DND-41 (cell line): ENCODE measurements at regions not wholly inside any gene's neighbourhood (a gene's known extent, or its start where the extent isn't known, plus 50 kb on each side); places are given as distances from the start of the nearest gene placed in this dataset.

Experiments
- ATAC-seq: fragments of 200-7000 bp; cut with Tn5 transposase; 3 replicates; pipeline ENCODE4 v1.9.1; 2021; ENCODE audit warnings: low read depth; ENCODE audit not compliant: insufficient read depth
- DNase-seq: peaks from one replicate; pipeline ENCODE4 v3.0.0-alpha.2; 2020
- H2AFZ ChIP-seq: 2 replicates; pipeline ENCODE4 v1.6.0; 2012; ENCODE audit warnings: low read depth, low read length
- H3K27ac ChIP-seq: 2 replicates; pipeline ENCODE4 v1.5.1; 2012; ENCODE audit warnings: low read length, inconsistent platforms
- H3K27me3 ChIP-seq: fragments of 200-600 bp; sonication (generic); 2 replicates; pipeline ENCODE4 v1.6.0; 2012; ENCODE audit warnings: low read length, mild to moderate bottlenecking, inconsistent platforms; ENCODE audit not compliant: insufficient read depth, poor library complexity
- H3K36me3 ChIP-seq: 2 replicates; pipeline ENCODE4 v1.5.1; 2012; ENCODE audit warnings: low read length, inconsistent platforms; ENCODE audit not compliant: insufficient read depth
- H3K4me1 ChIP-seq: 2 replicates; pipeline ENCODE4 v1.5.1; 2012; ENCODE audit warnings: mild to moderate bottlenecking, low read length; ENCODE audit not compliant: insufficient read depth
- H3K4me2 ChIP-seq: 2 replicates; pipeline ENCODE4 v1.6.0; 2012; ENCODE audit warnings: mild to moderate bottlenecking, moderate library complexity, low read length, inconsistent platforms; ENCODE audit not compliant: insufficient read depth
- H3K4me3 ChIP-seq, 2 experiments: fragments of 200-600 bp in 1 of 2; shearing (Covaris generic) in 1 of 2; 2 replicates each; pipeline ENCODE4 v1.5.1; 2012 to 2016; ENCODE audit warnings: inconsistent platforms in 2 of 2, low read length in 2 of 2, mild to moderate bottlenecking in 2 of 2, low read depth in 1 of 2, moderate library complexity in 1 of 2
- H3K79me2 ChIP-seq: 2 replicates; pipeline ENCODE4 v1.6.0; 2012; ENCODE audit warnings: low read length, inconsistent platforms; ENCODE audit not compliant: insufficient read depth
- H3K9ac ChIP-seq: 2 replicates; pipeline ENCODE4 v1.6.0; 2012; ENCODE audit warnings: low read depth, mild to moderate bottlenecking, inconsistent platforms, low read length, moderate library complexity
- H3K9me3 ChIP-seq: 2 replicates; pipeline ENCODE4 v1.5.1; 2012; ENCODE audit warnings: low read length, moderate library complexity, mild to moderate bottlenecking, inconsistent platforms; ENCODE audit not compliant: insufficient read depth, severe bottlenecking
- H4K20me1 ChIP-seq: 2 replicates; pipeline ENCODE4 v1.6.0; 2012; ENCODE audit warnings: low read length; ENCODE audit not compliant: insufficient read depth
- EZH2 ChIP-seq: IDR thresholded peaks from 3 replicates; pipeline ENCODE4 v1.6.1; 2012; ENCODE audit warnings: borderline replicate concordance, low read depth, mild to moderate bottlenecking, moderate library complexity, low read length, inconsistent platforms; ENCODE audit not compliant: severe bottlenecking
- TF ChIP-seq, protein P1 (sequence below): IDR thresholded peaks from 2 replicates; pipeline ENCODE4 v1.5.1; 2012; ENCODE audit warnings: borderline replicate concordance, low read length, moderate library complexity, mild to moderate bottlenecking; ENCODE audit not compliant: poor library complexity, severe bottlenecking; ENCODE audit errors: extremely low read depth

DNA sequence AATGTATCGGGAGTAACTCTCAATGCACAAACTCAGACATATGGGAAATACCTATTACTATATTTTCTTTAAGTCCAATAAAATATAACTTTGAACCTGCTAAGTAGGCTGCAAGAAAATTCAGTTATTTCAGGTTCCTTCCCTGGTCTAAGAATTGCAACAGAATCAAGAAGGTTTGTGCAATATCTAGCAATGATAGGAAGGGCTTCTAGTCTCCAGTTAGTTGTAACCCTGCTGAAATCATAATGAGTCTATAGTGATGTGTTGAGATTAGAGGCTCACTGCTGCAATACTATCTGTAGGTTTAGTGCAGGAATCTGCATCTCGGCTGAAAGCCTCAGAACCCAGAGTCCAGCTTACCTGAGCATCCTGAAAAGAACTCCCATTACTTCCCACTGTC is 110.5 kb downstream of the PMP22 start:
- no peak for ATAC-seq

DNA sequence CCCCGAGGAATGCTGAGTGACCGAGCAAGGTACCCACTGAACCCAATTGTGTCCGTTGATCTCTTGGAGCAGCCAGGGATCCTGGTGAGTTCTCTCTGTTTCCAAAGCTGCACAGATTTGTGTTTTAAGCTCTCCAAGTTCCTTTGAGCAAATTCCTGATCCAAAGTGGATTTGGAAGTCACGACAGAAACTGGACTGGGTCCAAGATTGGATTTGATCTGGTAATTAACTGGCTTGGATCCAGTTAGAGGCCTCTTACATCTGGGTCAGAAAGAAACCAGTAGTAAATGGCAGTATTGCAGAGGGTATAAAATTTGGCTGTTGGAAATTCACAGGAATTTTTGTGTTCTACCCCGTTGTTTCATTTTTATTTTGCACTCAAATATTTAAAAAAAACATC is 119.5 kb downstream of the PMP22 start:
- Histone ChIP-seq H3K36me3 (no peaks in the 10 kb centered on the region), H3K27ac (no peak overlapping the region), H3K4me3 (no peak overlapping the region), H3K9me3 (no peaks in the 10 kb centered on the region), H3K4me1 (no peaks in the 10 kb centered on the region), H3K79me2 (no peaks in the 10 kb centered on the region), H3K9ac (no peak overlapping the region), H2AFZ (no peak overlapping the region), H3K27me3 (no peaks in the 10 kb centered on the region), H3K4me2 (no peak overlapping the region), H4K20me1 (no peaks in the 10 kb centered on the region)
- no peak for ATAC-seq
- no peak for DNase-seq
- no peak for TF ChIP-seq EZH2
- TF ChIP-seq, protein P1, sequence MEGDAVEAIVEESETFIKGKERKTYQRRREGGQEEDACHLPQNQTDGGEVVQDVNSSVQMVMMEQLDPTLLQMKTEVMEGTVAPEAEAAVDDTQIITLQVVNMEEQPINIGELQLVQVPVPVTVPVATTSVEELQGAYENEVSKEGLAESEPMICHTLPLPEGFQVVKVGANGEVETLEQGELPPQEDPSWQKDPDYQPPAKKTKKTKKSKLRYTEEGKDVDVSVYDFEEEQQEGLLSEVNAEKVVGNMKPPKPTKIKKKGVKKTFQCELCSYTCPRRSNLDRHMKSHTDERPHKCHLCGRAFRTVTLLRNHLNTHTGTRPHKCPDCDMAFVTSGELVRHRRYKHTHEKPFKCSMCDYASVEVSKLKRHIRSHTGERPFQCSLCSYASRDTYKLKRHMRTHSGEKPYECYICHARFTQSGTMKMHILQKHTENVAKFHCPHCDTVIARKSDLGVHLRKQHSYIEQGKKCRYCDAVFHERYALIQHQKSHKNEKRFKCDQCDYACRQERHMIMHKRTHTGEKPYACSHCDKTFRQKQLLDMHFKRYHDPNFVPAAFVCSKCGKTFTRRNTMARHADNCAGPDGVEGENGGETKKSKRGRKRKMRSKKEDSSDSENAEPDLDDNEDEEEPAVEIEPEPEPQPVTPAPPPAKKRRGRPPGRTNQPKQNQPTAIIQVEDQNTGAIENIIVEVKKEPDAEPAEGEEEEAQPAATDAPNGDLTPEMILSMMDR = no peak

More for the DNA sequence above, 110.5 kb downstream of the PMP22 start:
- Histone ChIP-seq H3K36me3 (no peaks in the 10 kb centered on the region), H3K9me3 (no peaks in the 10 kb centered on the region), H3K27ac (no peak overlapping the region), H3K79me2 (no peaks in the 10 kb centered on the region), H4K20me1 (no peaks in the 10 kb centered on the region), H3K27me3 (no peaks in the 10 kb centered on the region), H3K9ac (no peak overlapping the region), H2AFZ (no peak overlapping the region), H3K4me3 (no peak overlapping the region), H3K4me1 (no peaks in the 10 kb centered on the region), H3K4me2 (no peak overlapping the region)
- TF ChIP-seq EZH2 = no peak
- TF ChIP-seq, protein P1 = no peak
- no peak for DNase-seq

DNA sequence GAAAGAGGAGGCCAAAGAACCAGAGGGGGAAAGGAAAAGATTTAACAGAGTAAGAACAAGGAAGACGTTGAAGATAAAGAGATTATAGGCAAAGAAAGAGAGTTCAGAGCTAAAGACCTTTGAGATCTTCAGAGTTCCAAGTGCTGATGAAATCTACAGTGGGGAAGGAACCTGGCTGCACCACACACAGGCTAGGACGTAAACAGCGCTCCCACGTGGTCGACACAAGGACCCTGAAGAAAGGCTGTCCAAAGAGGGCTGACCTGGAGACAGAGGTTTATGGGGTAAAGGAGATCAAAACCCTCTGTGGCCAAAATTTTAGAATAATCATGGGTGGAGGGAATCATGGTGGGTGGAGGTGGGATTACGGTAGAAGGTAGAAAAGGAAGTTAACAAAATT is 121.6 kb downstream of the PMP22 start:
- no peak overlapping the region for H3K4me2 ChIP-seq
- H3K36me3 ChIP-seq = no peaks in the 10 kb centered on the region
- no peaks in the 10 kb centered on the region for H3K27me3 ChIP-seq
- ATAC-seq (no peak), DNase-seq (no peak)
- H3K27ac ChIP-seq = no peak overlapping the region
- H3K79me2 ChIP-seq = no peaks in the 10 kb centered on the region
- H3K9me3 ChIP-seq = no peaks in the 10 kb centered on the region
- no peaks in the 10 kb centered on the region for H4K20me1 ChIP-seq
- no peaks in the 10 kb centered on the region for H3K4me1 ChIP-seq
- no peak overlapping the region for H3K9ac ChIP-seq
- no peak overlapping the region for H2AFZ ChIP-seq
- TF ChIP-seq EZH2 = no peak
- TF ChIP-seq, protein P1 = no peak
- H3K4me3 ChIP-seq = no peak overlapping the region

DNA sequence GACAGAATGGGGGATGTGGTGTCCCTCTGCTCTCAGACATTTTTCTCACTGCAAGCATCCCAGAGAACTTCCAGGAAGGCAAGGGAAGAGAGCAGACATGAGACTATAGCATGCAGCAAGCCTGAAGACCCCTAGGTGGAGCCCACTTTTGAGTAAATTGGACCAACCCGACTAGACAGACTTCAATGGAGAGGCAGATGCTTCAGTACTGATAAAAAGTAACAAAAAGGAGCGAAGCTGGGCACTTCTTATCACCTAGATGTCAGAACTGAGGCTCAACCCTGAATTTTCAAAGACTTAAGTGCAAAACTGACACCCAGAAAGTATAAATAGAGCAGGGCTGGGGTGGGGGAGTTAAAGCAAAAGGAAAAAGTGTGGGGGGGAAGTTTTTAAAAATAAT is 130.8 kb downstream of the PMP22 start:
- no peak overlapping the region for H3K4me2 ChIP-seq
- H3K79me2 ChIP-seq = no peaks in the 10 kb centered on the region
- no peak overlapping the region for H3K27ac ChIP-seq
- H3K9ac ChIP-seq = no peak overlapping the region
- H3K9me3 ChIP-seq = no peaks in the 10 kb centered on the region
- H3K4me3 ChIP-seq = no peak overlapping the region
- H2AFZ ChIP-seq = no peak overlapping the region
- H3K27me3 ChIP-seq = no peaks in the 10 kb centered on the region
- no peaks in the 10 kb centered on the region for H3K4me1 ChIP-seq
- TF ChIP-seq, protein P1 = no peak
- TF ChIP-seq EZH2 = no peak
- ATAC-seq (no peak), DNase-seq (no peak)
- H4K20me1 ChIP-seq = no peaks in the 10 kb centered on the region
- no peaks in the 10 kb centered on the region for H3K36me3 ChIP-seq
